Central memory CD8-positive, alpha-beta T cell (primary cell): ENCODE measurements at regions not wholly inside any gene's neighbourhood (a gene's known extent, or its start where the extent isn't known, plus 50 kb on each side); places are given as distances from the start of the nearest gene placed in this dataset.
"Not testable (repeated sequence)": the region's sequence is repeated elsewhere in the genome, so short reads cannot be mapped to it uniquely, and the experiment has no call there.

Experiments used
- ATAC-seq: fragments of 150-1000 bp; cut with Tn5 transposase; replicated peaks from 2 replicates; pipeline ENCODE4 v1.10.0; 2022; ENCODE audit warnings: mild to moderate bottlenecking, moderate FRiP score, moderate number of reproducible peaks; ENCODE audit not compliant: poor library complexity, severe bottlenecking; ENCODE audit errors: extremely low read depth
- DNase-seq, 2 donors: peaks; one replicate each; pipeline ENCODE4 v3.0.0; 2021; ENCODE audit warnings: low spot score in 2 of 2
- H3K27ac Mint-ChIP-seq: one replicate; pipeline ENCODE4 v1.8.0; 2022; ENCODE audit warnings: low read depth, mild to moderate bottlenecking, moderate library complexity, mixed read lengths
- H3K27me3 Mint-ChIP-seq: one replicate; pipeline ENCODE4 v1.8.0; 2022; ENCODE audit warnings: mixed read lengths
- H3K36me3 Mint-ChIP-seq: one replicate; pipeline ENCODE4 v1.8.0; 2022; ENCODE audit warnings: mild to moderate bottlenecking, moderate library complexity, mixed read lengths; ENCODE audit not compliant: insufficient read depth
- H3K4me1 Mint-ChIP-seq: one replicate; pipeline ENCODE4 v1.8.0; 2022; ENCODE audit warnings: mixed read lengths
- H3K4me3 Mint-ChIP-seq: one replicate; pipeline ENCODE4 v1.8.0; 2022; ENCODE audit warnings: mild to moderate bottlenecking, moderate library complexity, mixed read lengths
- H3K9me3 Mint-ChIP-seq: one replicate; pipeline ENCODE4 v1.8.0; 2022; ENCODE audit warnings: mixed read lengths

- Mint-ChIP-seq H3K27ac (no peak overlapping the region), H3K4me1 (no peaks in the 10 kb centered on the region), H3K4me3 (no peak overlapping the region), H3K27me3 (no peaks in the 10 kb centered on the region), H3K36me3 (peaks cover 1% of the 10 kb centered on the region), H3K9me3 (peaks cover 27% of the 10 kb centered on the region)
- DNase-seq, result no peak
- no peak for ATAC-seq
These were observed 129.9 kb upstream of the FBXO33 start for GRCh38 chr14:39562175-39562574.

- no peak for DNase-seq
- no peak overlapping the region for H3K4me3 Mint-ChIP-seq
- H3K4me1 Mint-ChIP-seq, result no peaks in the 10 kb centered on the region
- no peaks in the 10 kb centered on the region for H3K27me3 Mint-ChIP-seq
- no peak for ATAC-seq
- peaks cover 1% of the 10 kb centered on the region for H3K36me3 Mint-ChIP-seq
- H3K9me3 Mint-ChIP-seq, result peaks cover 29% of the 10 kb centered on the region
- H3K27ac Mint-ChIP-seq, result no peak overlapping the region
These were observed 126.3 kb upstream of the FBXO33 start for GRCh38 chr14:39558525-39558924.

- H3K36me3 Mint-ChIP-seq, result peaks cover under 1% of the 10 kb centered on the region
- ATAC-seq (no peak), DNase-seq (no peak)
- H3K27me3 Mint-ChIP-seq, result no peaks in the 10 kb centered on the region
- H3K4me1 Mint-ChIP-seq, result no peaks in the 10 kb centered on the region
- H3K4me3 Mint-ChIP-seq, result no peak overlapping the region
- peaks cover 29% of the 10 kb centered on the region for H3K9me3 Mint-ChIP-seq
- no peak overlapping the region for H3K27ac Mint-ChIP-seq
These were observed 123.5 kb upstream of the FBXO33 start for GRCh38 chr14:39555749-39556148.

- DNase-seq (no peak), ATAC-seq (no peak)
- peaks cover 28% of the 10 kb centered on the region for H3K9me3 Mint-ChIP-seq
- no peaks in the 10 kb centered on the region for H3K27me3 Mint-ChIP-seq
- no peaks in the 10 kb centered on the region for H3K4me1 Mint-ChIP-seq
- H3K27ac Mint-ChIP-seq, result no peak overlapping the region
- no peaks in the 10 kb centered on the region for H3K36me3 Mint-ChIP-seq
- H3K4me3 Mint-ChIP-seq, result no peak overlapping the region
These were observed 122.3 kb upstream of the FBXO33 start for GRCh38 chr14:39554576-39554975.

GRCh38 chr14:39548358-39548757, 116.1 kb upstream of the FBXO33 start:
- Mint-ChIP-seq H3K9me3 (peaks cover 21% of the 10 kb centered on the region), H3K36me3 (no peaks in the 10 kb centered on the region), H3K4me1 (no peaks in the 10 kb centered on the region), H3K4me3 (no peak overlapping the region), H3K27me3 (no peaks in the 10 kb centered on the region), H3K27ac (no peak overlapping the region)
- ATAC-seq (no peak), DNase-seq (no peak)

GRCh38 chr14:39547845-39548244, 115.6 kb upstream of the FBXO33 start:
- no peaks in the 10 kb centered on the region for H3K4me1 Mint-ChIP-seq
- H3K4me3 Mint-ChIP-seq, result no peak overlapping the region
- no peaks in the 10 kb centered on the region for H3K36me3 Mint-ChIP-seq
- ATAC-seq (no peak), DNase-seq (no peak)
- peaks cover 21% of the 10 kb centered on the region for H3K9me3 Mint-ChIP-seq
- no peaks in the 10 kb centered on the region for H3K27me3 Mint-ChIP-seq
- H3K27ac Mint-ChIP-seq, result no peak overlapping the region

- Mint-ChIP-seq H3K4me3 (no peak overlapping the region), H3K9me3 (peaks cover 16% of the 10 kb centered on the region), H3K4me1 (no peaks in the 10 kb centered on the region), H3K27me3 (peaks cover 25% of the 10 kb centered on the region), H3K36me3 (no peaks in the 10 kb centered on the region), H3K27ac (no peak overlapping the region)
- no peak for ATAC-seq
- no peak for DNase-seq
These were observed 73.6 kb upstream of the FBXO33 start for GRCh38 chr14:39505812-39506211.

GRCh38 chr14:39500253-39500652, 68.0 kb upstream of the FBXO33 start:
- Mint-ChIP-seq H3K36me3 (no peaks in the 10 kb centered on the region), H3K4me1 (no peaks in the 10 kb centered on the region), H3K4me3 (no peak overlapping the region), H3K27me3 (peaks cover 12% of the 10 kb centered on the region), H3K27ac (no peak overlapping the region), H3K9me3 (no peaks in the 10 kb centered on the region)
- ATAC-seq (no peak), DNase-seq (no peak)

GRCh38 chr14:39499514-39499913, 67.3 kb upstream of the FBXO33 start:
- no peak for ATAC-seq
- H3K36me3 Mint-ChIP-seq, result no peaks in the 10 kb centered on the region
- H3K4me3 Mint-ChIP-seq, result no peak overlapping the region
- DNase-seq, result no peak
- H3K27ac Mint-ChIP-seq, result no peak overlapping the region
- no peaks in the 10 kb centered on the region for H3K9me3 Mint-ChIP-seq
- H3K27me3 Mint-ChIP-seq, result peaks cover 4% of the 10 kb centered on the region
- H3K4me1 Mint-ChIP-seq, result no peaks in the 10 kb centered on the region

- not testable (repeated sequence) for H3K27me3 Mint-ChIP-seq, H3K4me3 Mint-ChIP-seq, H3K36me3 Mint-ChIP-seq, H3K9me3 Mint-ChIP-seq, H3K4me1 Mint-ChIP-seq, H3K27ac Mint-ChIP-seq, ATAC-seq, DNase-seq
These were observed 65.4 kb upstream of the FBXO33 start for GRCh38 chr14:39497677-39498076.

- no peaks in the 10 kb centered on the region for H3K36me3 Mint-ChIP-seq
- DNase-seq (no peak), ATAC-seq (no peak)
- H3K4me1 Mint-ChIP-seq, result no peaks in the 10 kb centered on the region
- H3K4me3 Mint-ChIP-seq, result no peak overlapping the region
- no peak overlapping the region for H3K27ac Mint-ChIP-seq
- no peaks in the 10 kb centered on the region for H3K27me3 Mint-ChIP-seq
- no peaks in the 10 kb centered on the region for H3K9me3 Mint-ChIP-seq
These were observed 60.0 kb upstream of the FBXO33 start for GRCh38 chr14:39492267-39492666.

- Mint-ChIP-seq H3K27me3 (no peaks in the 10 kb centered on the region), H3K27ac (no peak overlapping the region), H3K4me3 (no peak overlapping the region), H3K4me1 (no peaks in the 10 kb centered on the region), H3K9me3 (no peaks in the 10 kb centered on the region), H3K36me3 (no peaks in the 10 kb centered on the region)
- DNase-seq (no peak), ATAC-seq (no peak)
These were observed 58.9 kb upstream of the FBXO33 start for GRCh38 chr14:39491134-39491571.

GRCh38 chr14:39488600-39488999, 56.4 kb upstream of the FBXO33 start:
- no peaks in the 10 kb centered on the region for H3K9me3 Mint-ChIP-seq
- H3K4me1 Mint-ChIP-seq, result no peaks in the 10 kb centered on the region
- H3K4me3 Mint-ChIP-seq, result no peak overlapping the region
- no peaks in the 10 kb centered on the region for H3K36me3 Mint-ChIP-seq
- no peak for DNase-seq
- H3K27me3 Mint-ChIP-seq, result no peaks in the 10 kb centered on the region
- ATAC-seq, result no peak
- H3K27ac Mint-ChIP-seq, result no peak overlapping the region

GRCh38 chr14:39483682-39484081, 51.4 kb upstream of the FBXO33 start:
- Mint-ChIP-seq H3K4me3 (no peak overlapping the region), H3K36me3 (peaks cover 2% of the 10 kb centered on the region), H3K27ac (no peak overlapping the region), H3K4me1 (no peaks in the 10 kb centered on the region), H3K27me3 (peaks cover 10% of the 10 kb centered on the region), H3K9me3 (no peaks in the 10 kb centered on the region)
- ATAC-seq (no peak), DNase-seq (no peak)
